GM12864 (cell line): ENCODE measurements at regions not wholly inside any gene's neighbourhood (a gene's known extent, or its start where the extent isn't known, plus 50 kb on each side); places are given as distances from the start of the nearest gene placed in this dataset.

Experiments
- DNase-seq: peaks from one replicate; pipeline ENCODE4 v3.0.0-alpha.2; 2011; ENCODE audit warnings: low read depth
- H3K4me3 ChIP-seq: 2 replicates; pipeline ENCODE4 v1.5.1; 2011; ENCODE audit warnings: mild to moderate bottlenecking, low read depth, low read length, control low read depth
- CTCF ChIP-seq: IDR thresholded peaks from 2 replicates; pipeline ENCODE4 v1.5.1; 2011; ENCODE audit warnings: low read depth, mild to moderate bottlenecking, moderate library complexity, low read length, control low read depth, inconsistent platforms; ENCODE audit errors: missing control alignments

- H3K4me3 ChIP-seq, result no peak overlapping the region
- DNase-seq, result no peak
- no peak for TF ChIP-seq CTCF
Measured at GRCh38 chr13:104593693-104594092, 1527.5 kb upstream of the SLC10A2 start.

GRCh38 chr13:104593251-104593576 is 1527.0 kb upstream of the SLC10A2 start:
- no peak for DNase-seq
- TF ChIP-seq CTCF, result no peak
- H3K4me3 ChIP-seq, result no peak overlapping the region

- H3K4me3 ChIP-seq, result no peak overlapping the region
- TF ChIP-seq CTCF, result no peak
- no peak for DNase-seq
Measured at GRCh38 chr13:104592545-104593250, 1526.5 kb upstream of the SLC10A2 start.

- TF ChIP-seq CTCF, result no peak
- DNase-seq, result no peak
Measured at GRCh38 chr13:104592127-104592526, 1525.9 kb upstream of the SLC10A2 start.

GRCh38 chr13:104586051-104586746 is 1520.0 kb upstream of the SLC10A2 start:
- no peak for DNase-seq
- H3K4me3 ChIP-seq, result no peak overlapping the region
- no peak for TF ChIP-seq CTCF

More at GRCh38 chr13:104592127-104592526, 1525.9 kb upstream of the SLC10A2 start:
- no peak overlapping the region for H3K4me3 ChIP-seq

GRCh38 chr13:104584481-104584880 is 1518.3 kb upstream of the SLC10A2 start:
- DNase-seq, result no peak
- TF ChIP-seq CTCF, result no peak

GRCh38 chr13:104580931-104581330 is 1514.7 kb upstream of the SLC10A2 start:
- no peak for TF ChIP-seq CTCF
- H3K4me3 ChIP-seq, result no peak overlapping the region
- no peak for DNase-seq

More at GRCh38 chr13:104584481-104584880, 1518.3 kb upstream of the SLC10A2 start:
- no peak overlapping the region for H3K4me3 ChIP-seq
